GM10248 (cell line): ENCODE measurements at regions not wholly inside any gene's neighbourhood (a gene's known extent, or its start where the extent isn't known, plus 50 kb on each side); places are given as distances from the start of the nearest gene placed in this dataset.
"Not testable (repeated sequence)": the region's sequence is repeated elsewhere in the genome, so short reads cannot be mapped to it uniquely, and the experiment has no call there.

Experiments used
- CTCF ChIA-PET: fragments of 300-600 bp; sonication (Branson Sonifier 250); formaldehyde crosslinking; extraction: SDS; loops from one replicate; lab custom pipeline; 2021; ENCODE audit warnings: antibody characterized with exemption; lab: Yijun Ruan, JAX
- POLR2A ChIA-PET: fragments of 350-650 bp; sonication (Branson Sonifier 250); formaldehyde crosslinking; extraction: SDS; loops from one replicate; lab custom pipeline; 2020; ENCODE audit warnings: antibody characterized with exemption; lab: Yijun Ruan, JAX
- DNase-seq: peaks from one replicate; pipeline ENCODE4 v3.0.0; 2012; ENCODE audit errors: extremely low spot score
- TF ChIP-seq, protein P1 (sequence below): IDR thresholded peaks from 2 replicates; pipeline ENCODE4 v1.5.1; 2012; ENCODE audit warnings: mild to moderate bottlenecking, low read depth; ENCODE audit errors: extremely low read depth, missing control alignments, control extremely low read depth

DNA sequence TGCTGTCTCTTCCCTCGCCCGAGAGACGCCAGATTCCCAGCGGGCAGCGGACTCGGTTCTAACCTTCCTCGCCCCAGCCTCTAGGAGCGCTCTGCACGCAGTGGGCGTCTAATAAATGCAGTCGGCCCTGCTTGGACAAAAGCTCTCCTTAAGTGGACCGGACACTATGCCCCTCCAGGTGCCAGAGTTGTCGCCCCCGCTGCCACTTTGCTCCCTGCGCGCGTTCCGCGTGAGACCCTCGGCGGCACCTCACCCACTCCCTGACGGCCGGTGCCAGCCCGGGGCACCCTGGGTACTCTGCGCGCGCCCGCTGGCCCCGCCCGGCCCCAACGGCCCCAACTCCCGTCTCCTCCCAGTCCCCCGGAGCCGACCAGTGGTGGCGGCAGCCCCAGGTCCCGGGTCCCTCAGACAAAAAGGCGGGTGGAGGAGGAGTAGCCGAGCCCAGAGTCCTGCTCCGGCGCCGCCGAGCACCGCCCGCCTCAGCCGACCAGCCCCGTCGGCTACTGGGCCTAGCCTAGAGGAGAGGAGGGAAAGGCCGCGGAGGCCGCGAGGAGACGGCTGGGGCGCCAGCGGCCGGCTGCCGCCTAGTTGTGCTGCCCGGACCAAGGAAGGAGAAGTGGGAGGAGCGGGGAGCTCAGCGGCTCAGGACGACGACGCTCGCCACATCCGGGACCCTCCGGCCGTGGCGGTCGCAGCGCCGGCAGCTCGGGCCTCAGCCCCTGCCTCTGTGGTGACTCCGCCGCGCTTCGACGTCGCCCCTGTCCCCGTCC, 123.0 kb downstream of the GOSR1 start:
- peak; percentile 84 for DNase-seq
- TF ChIP-seq, protein P1, sequence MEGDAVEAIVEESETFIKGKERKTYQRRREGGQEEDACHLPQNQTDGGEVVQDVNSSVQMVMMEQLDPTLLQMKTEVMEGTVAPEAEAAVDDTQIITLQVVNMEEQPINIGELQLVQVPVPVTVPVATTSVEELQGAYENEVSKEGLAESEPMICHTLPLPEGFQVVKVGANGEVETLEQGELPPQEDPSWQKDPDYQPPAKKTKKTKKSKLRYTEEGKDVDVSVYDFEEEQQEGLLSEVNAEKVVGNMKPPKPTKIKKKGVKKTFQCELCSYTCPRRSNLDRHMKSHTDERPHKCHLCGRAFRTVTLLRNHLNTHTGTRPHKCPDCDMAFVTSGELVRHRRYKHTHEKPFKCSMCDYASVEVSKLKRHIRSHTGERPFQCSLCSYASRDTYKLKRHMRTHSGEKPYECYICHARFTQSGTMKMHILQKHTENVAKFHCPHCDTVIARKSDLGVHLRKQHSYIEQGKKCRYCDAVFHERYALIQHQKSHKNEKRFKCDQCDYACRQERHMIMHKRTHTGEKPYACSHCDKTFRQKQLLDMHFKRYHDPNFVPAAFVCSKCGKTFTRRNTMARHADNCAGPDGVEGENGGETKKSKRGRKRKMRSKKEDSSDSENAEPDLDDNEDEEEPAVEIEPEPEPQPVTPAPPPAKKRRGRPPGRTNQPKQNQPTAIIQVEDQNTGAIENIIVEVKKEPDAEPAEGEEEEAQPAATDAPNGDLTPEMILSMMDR, result peak; percentile 55
- ChIA-PET POLR2A (interaction anchor here (0.6 kb wide), 2 partner anchors 15 to 1306 kb away, joined by 3 to 4 read pairs; no protein-coding TSS in a partner anchor), CTCF (interaction anchor here (0.7 to 0.8 kb wide), 2 partner anchors 58 to 123 kb away, joined by 3 to 4 read pairs; partner anchors contain the start of gene GOSR1)

DNA sequence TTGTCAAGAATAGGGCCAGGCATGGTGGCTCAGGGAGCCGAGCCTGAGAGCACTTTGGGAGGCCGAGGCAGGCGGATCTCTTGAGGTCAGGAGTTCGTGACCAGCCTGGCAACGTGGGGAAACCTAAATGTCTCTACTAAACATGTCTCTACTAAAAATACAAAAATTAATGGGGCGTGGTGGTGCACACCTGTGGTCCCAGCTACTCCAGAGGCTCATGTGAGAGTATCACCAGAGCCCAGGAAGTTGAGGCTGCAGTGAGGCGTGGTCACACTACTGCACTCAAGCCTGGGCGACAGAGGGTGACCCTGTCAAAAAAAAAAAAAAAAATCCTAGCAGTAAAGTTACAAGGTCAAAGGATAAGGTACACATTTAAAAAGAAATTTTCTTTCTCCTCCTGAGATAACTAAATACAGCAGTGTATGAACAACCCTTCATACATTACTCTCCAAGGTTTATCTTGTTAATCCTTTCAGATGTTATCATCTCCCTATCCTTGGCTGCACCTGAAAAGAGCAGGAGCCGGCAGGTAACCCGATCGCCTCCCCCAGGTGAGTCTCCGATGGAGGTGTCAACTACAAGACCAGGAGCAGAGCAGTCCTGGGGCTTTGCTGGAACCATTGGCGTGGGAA, 122.3 kb downstream of the GOSR1 start:
- CTCF ChIA-PET, result no interaction called here

DNA sequence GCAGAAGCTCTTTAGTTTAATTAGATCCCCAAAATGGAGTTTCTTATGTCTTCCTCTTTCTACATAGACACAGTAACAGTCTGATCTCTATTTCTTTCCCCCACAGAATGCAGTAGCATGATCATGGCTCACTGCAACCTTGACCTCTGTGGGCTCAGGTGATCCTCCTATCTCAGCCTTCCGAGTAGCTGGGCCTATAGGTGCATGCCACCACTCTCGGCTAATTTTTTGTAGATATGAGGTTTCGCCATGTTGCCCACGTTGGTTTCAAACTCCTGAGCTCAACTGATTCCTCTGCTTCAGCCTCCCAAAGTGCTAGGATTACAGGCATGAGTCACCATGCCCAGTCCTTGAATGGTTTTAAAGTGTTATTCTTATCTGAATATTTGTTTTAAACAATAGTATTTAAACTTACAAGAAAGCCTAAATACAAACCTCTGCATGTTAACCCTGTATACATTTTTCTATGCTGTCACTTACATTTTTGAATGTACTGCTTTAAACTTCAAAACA, 120.6 kb downstream of the GOSR1 start:
- DNase-seq, result no peak
- TF ChIP-seq, protein P1, result no peak
- POLR2A ChIA-PET, result no interaction called here
- CTCF ChIA-PET, result no interaction called here

More for the DNA sequence above, 122.3 kb downstream of the GOSR1 start:
- DNase-seq, result no peak
- TF ChIP-seq, protein P1, result no peak
- POLR2A ChIA-PET, result no interaction called here

DNA sequence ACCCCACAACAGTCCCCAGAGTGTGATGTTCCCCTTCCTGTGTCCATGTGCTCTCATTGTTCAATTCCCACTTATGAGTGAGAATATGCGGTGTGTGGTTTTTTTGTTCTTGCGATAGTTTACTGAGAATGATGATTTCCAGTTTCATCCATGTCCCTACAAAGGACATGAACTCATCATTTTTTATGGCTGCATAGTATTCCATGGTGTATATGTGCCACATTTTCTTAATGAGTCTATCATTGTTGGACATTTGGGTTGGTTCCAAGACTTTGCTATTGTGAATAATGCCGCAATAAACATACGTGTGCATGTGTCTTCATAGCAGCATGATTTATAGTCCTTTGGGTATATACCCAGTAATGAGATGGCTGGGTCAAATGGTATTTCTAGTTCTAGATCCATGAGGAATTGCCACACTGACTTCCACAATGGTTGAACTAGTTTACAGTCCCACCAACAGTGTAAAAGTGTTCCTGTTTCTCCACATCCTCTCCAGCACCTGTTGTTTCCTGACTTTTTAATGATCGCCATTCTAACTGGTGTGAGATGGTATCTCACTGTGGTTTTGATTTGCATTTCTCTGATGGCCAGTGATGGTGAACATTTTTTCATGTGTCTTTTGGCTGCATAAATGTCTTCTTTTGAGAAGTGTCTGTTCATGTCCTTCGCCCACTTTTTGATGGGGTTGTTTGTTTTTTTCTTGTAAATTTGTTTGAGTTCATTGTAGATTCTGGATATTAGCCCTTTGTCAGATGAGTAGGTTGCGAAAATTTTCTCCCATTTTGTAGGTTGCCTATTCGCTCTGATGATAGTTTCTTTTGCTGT, 120.0 kb downstream of the GOSR1 start:
- DNase-seq, POLR2A ChIA-PET, CTCF ChIA-PET: not testable (repeated sequence)

DNA sequence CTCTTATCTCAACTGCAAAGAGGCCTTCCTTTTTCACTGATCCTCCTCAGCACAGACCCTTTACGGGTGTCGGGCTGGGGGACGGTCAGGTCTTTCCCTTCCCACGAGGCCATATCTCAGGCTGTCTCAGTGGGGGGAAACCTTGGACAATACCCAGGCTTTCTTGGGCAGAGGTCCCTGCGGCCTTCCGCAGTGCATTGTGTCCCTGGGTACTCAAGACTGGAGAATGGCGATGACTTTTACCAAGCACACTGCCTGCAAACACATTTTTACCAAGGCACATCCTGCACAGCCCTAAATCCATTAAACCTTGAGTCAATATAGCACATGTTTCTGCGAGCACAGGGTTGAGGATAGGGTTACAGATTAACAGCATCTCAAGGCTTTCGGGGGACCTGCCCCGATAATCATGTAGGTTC, 117.8 kb downstream of the GOSR1 start:
- DNase-seq, CTCF ChIA-PET, POLR2A ChIA-PET: not testable (repeated sequence)

DNA sequence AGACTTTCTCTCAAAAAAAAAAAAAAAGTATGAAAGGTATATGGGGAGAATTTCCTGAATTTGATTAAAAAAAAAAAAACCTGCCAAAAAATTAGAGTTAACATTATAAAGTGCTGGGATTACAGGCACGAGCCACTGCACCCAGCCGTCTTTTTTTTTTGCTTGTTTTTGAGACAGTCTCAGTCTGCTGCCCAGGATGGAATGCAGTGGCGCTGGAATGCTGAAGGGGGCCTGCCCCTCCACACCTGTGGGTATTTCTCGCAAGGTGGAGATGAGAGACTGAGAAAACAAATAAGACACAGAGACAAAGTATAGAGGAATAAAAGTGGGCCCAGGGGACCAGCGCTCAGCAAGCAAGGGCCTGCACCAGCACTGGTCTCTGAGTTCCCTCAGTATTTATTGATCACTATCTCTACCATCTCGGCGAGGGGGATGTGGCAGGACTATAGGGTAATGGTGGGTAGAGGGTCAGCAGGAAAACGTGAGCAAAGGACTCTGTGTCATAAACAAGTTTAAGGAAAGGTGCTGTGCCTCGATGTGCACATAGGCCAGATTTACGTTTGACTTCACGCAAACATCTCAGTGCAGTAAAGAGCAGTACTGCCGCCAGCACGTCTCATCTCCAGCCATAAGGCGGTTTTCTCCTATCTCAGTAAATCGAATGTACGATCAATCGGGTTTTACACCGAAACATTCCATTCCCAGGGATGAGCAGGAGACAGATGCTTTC, 117.2 kb downstream of the GOSR1 start:
- ChIA-PET POLR2A (interaction anchor here (0.7 kb wide), 1 partner anchor 611 kb away, joined by 4 read pairs; no protein-coding TSS in a partner anchor), CTCF (no interaction called here)
- TF ChIP-seq, protein P1, result no peak
- no peak for DNase-seq
